ENCODE measurements at regions not wholly inside any gene's neighbourhood (a gene's known extent, or its start where the extent isn't known, plus 50 kb on each side); places are given as distances from the start of the nearest gene placed in this dataset.

DNA sequence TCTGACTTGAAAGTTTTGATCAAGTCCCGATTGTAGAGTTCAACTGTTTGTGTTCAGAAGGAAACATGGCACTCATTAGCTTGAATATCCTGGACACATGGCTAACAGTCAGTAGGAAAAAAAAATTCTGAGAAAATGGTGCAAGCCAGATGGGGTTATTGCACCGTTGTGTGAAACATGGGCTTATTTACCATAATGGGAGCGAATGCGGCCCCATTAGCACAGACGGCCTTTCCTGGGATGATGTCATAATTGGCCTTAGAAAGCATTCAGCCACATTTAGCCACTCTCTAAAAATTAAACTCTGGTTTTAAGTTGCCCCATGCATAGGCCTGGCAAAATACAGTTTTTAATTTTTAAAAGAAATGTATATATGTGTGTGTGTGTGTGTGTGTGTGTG, 112.1 kb downstream of the IRX2 start:
- no peak for DNase-seq
- Mint-ChIP-seq H3K36me3 (ENCODE audit: low read depth) (no peaks in the 10 kb centered on the region), H3K27ac (no peak overlapping the region), H3K27me3 (no peaks in the 10 kb centered on the region), H3K9me3 (no peaks in the 10 kb centered on the region), H3K4me3 (no peak overlapping the region), H3K4me1 (no peaks in the 10 kb centered on the region)
- intact Hi-C loops (cut with micrococcal nuclease) = no loop called here

DNA sequence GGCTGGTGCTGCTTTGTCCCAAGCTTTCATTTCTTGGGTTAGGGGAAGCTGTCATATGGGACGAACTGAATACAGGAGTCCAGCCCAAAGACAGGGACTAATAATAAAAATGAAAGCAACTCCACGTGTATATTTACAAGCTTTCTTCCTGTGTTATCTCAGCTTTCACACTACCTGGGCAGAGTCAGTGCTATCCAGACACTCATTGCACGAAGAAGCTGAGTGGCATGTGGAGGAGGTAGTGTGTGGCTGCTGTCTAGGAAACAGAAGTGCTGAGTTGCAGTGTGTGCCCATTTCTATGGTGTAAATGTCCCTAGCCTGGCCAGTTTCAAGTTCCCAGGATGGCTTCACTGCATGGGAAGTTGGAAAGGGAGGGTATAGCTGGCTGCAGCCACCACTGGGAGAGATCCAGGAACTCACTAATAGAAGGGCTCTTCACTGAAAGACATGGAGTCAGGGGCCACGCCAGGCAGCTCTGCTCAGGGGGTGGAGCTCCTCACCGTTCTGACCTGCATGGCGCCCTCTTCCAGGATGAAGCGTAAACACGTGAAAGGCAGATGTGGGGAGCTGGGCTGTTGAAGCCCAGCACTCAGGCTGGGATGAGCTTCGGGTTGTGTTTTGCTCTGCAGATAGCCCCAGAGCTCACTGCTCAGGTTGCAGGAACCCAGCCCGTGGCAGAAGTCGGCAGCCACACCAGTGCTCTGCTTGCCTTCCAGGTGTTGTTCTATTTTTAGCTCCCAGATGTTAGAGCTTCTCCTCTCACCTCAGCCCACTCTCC, 116.9 kb downstream of the IRX2 start:
- H3K27ac Mint-ChIP-seq = no peak overlapping the region

DNA sequence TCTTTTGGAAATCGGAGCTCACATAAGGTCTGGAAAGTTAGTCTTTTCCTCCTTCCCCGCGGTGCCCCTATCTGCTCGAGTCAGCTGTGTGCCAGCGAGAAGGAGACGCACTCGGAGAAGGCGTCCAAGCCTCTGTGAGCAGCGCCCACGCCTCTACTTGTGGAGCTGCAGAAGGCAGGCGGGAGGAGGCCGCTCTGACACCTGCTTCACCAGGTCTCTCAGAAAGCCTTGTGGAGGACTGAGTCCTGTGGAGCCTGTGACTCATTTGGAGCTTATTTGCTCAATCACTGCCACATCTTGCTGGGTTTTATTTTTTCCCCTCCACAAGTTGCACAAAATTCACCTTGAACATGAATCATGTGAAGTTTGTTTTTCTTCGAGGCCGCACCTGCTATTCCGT, 117.5 kb downstream of the IRX2 start:
- H3K27ac Mint-ChIP-seq = no peak overlapping the region
- H3K4me1 Mint-ChIP-seq = no peaks in the 10 kb centered on the region

More for the DNA sequence above, 116.9 kb downstream of the IRX2 start:
- no peak for DNase-seq
- H3K36me3 Mint-ChIP-seq (ENCODE audit: low read depth) = no peaks in the 10 kb centered on the region
- H3K27me3 Mint-ChIP-seq = no peaks in the 10 kb centered on the region
- no peak overlapping the region for H3K4me3 Mint-ChIP-seq
- no peaks in the 10 kb centered on the region for H3K4me1 Mint-ChIP-seq
- intact Hi-C loops (cut with micrococcal nuclease) = no loop called here
- H3K9me3 Mint-ChIP-seq = no peaks in the 10 kb centered on the region

DNA sequence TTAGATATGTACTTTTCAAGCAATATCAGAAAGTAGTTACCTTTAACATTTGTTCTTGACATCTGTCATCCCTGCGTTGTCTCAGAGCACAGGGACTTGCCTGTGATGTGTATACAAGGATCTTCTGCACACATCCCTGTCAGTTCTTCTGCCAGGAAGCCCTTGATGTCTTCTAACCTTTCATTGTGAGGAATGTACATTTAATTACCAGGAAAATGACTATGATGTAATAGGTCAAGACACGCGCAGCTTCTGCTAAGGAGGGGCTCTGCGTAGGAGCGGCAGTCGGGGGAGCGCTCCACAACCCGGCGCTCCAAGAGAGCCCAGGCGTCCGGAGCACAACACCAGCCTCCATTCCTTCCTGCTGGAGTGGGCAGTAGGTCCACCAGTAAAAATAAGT, 119.7 kb downstream of the IRX2 start:
- H3K9me3 Mint-ChIP-seq = no peaks in the 10 kb centered on the region
- H3K4me3 Mint-ChIP-seq = no peak overlapping the region
- H3K27me3 Mint-ChIP-seq = no peaks in the 10 kb centered on the region
- no peaks in the 10 kb centered on the region for H3K4me1 Mint-ChIP-seq
- DNase-seq = no peak
- intact Hi-C loops (cut with micrococcal nuclease) = no loop called here
- no peaks in the 10 kb centered on the region for H3K36me3 Mint-ChIP-seq (ENCODE audit: low read depth)
- no peak overlapping the region for H3K27ac Mint-ChIP-seq

More for the DNA sequence above, 117.5 kb downstream of the IRX2 start:
- DNase-seq = no peak
- no peak overlapping the region for H3K4me3 Mint-ChIP-seq
- H3K36me3 Mint-ChIP-seq (ENCODE audit: low read depth) = no peaks in the 10 kb centered on the region
- intact Hi-C loops (cut with micrococcal nuclease) = no loop called here
- no peaks in the 10 kb centered on the region for H3K27me3 Mint-ChIP-seq
- no peaks in the 10 kb centered on the region for H3K9me3 Mint-ChIP-seq

DNA sequence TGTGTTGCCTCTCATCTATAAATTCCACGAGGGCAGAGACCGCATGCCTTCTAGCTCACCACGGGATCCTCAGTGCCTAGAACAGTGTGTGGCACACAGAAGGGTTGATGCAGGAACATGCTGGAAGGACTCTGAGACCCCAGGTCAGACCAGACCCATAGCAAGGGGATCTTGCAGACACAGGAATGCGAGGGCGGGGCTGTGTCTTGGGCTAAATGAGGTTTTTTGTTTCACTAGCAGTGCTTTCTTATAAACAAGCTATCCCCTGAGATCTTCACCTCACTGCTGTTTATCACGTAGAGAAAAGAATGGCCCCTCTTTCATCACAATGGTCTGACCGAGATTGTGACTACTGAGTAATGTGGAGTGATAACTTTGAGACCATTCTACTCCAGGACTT, 122.4 kb downstream of the IRX2 start:
- Mint-ChIP-seq H3K4me1 (no peaks in the 10 kb centered on the region), H3K27me3 (no peaks in the 10 kb centered on the region), H3K4me3 (no peak overlapping the region), H3K27ac (no peak overlapping the region), H3K36me3 (ENCODE audit: low read depth) (no peaks in the 10 kb centered on the region), H3K9me3 (no peaks in the 10 kb centered on the region)
- DNase-seq = no peak
- intact Hi-C loops (cut with micrococcal nuclease) = no loop called here

DNA sequence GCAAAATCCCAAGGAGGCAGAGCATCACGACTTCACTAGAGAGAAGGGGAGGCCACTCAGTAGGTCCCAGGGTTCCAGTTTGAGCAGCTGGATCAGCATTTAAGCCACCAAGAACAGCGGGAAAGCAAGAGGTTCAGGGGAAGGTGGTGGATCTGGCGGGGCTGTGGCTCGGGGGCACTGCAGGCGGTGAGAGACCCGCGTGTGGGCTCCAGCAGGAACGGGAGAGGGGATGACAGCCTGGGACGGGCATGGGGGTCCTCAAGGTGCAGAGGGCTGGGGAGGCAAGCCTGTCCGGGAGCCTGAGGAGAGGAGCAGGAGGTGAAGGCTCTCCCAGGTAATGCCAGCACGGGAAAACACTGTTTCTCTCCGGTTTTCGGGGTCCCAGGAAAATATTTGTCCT, 123.6 kb downstream of the IRX2 start:
- Mint-ChIP-seq H3K4me1 (no peaks in the 10 kb centered on the region), H3K4me3 (no peak overlapping the region), H3K36me3 (ENCODE audit: low read depth) (no peaks in the 10 kb centered on the region), H3K9me3 (no peaks in the 10 kb centered on the region), H3K27ac (no peak overlapping the region), H3K27me3 (no peaks in the 10 kb centered on the region)
- no peak for DNase-seq
- intact Hi-C loops (cut with micrococcal nuclease) = no loop called here

DNA sequence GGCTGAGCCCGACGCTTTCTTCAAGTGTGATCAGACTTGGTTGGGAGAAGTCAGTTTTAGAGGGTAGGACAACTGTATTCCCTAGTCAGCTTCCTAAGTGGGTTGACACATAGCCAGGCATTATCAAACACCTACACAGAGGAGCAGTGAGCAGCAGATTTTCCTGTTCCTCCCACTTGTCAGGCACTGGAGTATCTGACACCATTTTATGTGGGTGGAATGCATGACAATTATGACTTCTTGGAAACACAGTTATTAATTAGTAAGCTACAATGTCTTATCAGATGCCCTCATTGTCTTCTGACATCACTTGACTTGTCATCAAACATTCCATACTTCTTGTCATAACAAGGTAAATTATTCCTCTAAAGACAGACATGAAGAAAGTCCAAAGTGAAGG, 124.9 kb downstream of the IRX2 start:
- no peak overlapping the region for H3K4me3 Mint-ChIP-seq
- DNase-seq = no peak
- no peaks in the 10 kb centered on the region for H3K27me3 Mint-ChIP-seq
- no peak overlapping the region for H3K27ac Mint-ChIP-seq
- H3K9me3 Mint-ChIP-seq = no peaks in the 10 kb centered on the region
- intact Hi-C loops (cut with micrococcal nuclease) = no loop called here
- no peaks in the 10 kb centered on the region for H3K4me1 Mint-ChIP-seq
- no peaks in the 10 kb centered on the region for H3K36me3 Mint-ChIP-seq (ENCODE audit: low read depth)

DNA sequence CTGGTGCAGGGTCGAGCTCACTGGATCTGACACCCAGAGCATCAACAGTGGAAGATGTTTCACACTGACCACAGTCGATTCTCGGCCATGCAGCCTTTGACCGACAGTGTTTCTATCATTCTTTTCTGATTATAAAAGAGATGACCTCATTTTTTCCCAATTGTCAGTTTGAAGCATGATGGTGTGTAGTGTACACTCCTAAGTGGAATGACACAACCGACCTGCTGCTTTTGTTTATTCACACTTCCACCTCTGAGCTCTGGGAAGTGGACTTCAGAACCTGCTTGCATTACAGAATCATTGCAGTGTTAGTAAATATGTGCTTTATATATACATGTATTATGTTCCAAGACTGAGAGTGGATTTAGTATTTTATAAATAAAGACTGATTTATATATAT, 128.6 kb downstream of the IRX2 start:
- Mint-ChIP-seq H3K4me3 (no peak overlapping the region), H3K27ac (no peak overlapping the region), H3K9me3 (no peaks in the 10 kb centered on the region), H3K27me3 (no peaks in the 10 kb centered on the region), H3K4me1 (no peaks in the 10 kb centered on the region), H3K36me3 (ENCODE audit: low read depth) (no peaks in the 10 kb centered on the region)
- no peak for DNase-seq
- intact Hi-C loops (cut with micrococcal nuclease) = no loop called here

DNA sequence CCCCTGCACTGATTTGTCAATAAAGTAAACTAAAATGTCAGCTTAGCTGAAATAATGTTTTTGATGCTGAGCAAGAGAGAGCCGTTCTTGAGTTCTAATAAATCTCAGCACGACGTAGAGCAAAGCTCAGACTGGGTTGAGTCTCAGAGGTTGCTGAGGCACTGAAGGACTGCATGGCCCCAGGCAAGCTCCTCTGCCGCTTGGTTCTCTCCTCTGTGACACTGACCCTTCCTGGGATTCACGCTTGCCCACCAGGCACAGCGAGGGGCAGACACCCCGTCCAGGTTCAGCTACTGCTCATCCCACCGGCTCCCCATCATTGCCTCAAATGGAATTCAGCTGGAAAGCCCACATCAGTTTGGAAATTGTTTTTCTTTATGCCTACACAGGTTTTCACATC, 129.8 kb downstream of the IRX2 start:
- H3K9me3 Mint-ChIP-seq = no peaks in the 10 kb centered on the region
- H3K4me3 Mint-ChIP-seq = no peak overlapping the region
- H3K36me3 Mint-ChIP-seq (ENCODE audit: low read depth) = no peaks in the 10 kb centered on the region
- intact Hi-C loops (cut with micrococcal nuclease) = no loop called here
- no peaks in the 10 kb centered on the region for H3K4me1 Mint-ChIP-seq
- DNase-seq = no peak
- H3K27me3 Mint-ChIP-seq = no peaks in the 10 kb centered on the region
- no peak overlapping the region for H3K27ac Mint-ChIP-seq

DNA sequence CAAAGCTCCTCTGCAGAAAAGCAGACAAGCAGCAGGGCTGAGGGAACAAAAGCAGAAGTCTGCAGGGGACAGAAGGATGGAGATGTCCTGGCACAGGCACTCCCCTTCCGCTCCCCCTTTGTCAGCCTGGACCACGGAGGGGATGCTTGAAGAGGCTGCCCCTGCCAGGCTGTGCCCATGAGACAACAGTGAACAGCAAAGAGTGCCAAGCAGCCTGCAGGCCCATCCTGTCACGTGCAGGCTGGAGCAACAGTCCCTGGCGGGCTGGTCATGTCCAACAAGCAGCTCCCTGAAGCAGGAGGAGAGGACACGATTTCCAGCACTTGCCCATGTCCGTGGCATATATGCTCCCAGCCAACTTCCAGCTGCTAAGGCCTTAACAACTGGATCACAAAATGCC, 132.3 kb downstream of the IRX2 start:
- Mint-ChIP-seq H3K9me3 (no peaks in the 10 kb centered on the region), H3K27ac (no peak overlapping the region), H3K36me3 (ENCODE audit: low read depth) (no peaks in the 10 kb centered on the region), H3K4me3 (no peak overlapping the region), H3K4me1 (no peaks in the 10 kb centered on the region), H3K27me3 (no peaks in the 10 kb centered on the region)
- intact Hi-C loops (cut with micrococcal nuclease) = no loop called here
- DNase-seq = no peak

DNA sequence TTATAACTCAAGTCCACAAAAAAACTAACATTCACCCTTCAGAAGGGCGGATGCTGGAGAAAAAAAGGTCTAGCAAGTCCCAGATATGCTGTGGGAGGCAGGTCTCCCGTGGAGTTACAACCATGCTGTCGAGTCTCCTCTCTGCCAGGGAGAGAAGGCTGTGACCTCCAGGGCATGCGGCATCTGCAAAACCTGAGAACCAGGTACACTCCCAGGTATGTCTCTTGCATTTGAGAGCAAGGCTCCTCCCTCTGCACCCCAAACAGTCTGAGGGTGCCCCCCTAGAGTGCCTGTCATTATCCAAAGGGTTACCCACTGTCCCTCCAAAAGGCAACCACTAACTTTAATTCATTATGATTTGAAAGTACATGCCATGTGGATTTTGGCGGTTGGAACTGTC, 134.0 kb downstream of the IRX2 start:
- Mint-ChIP-seq H3K27me3 (no peaks in the 10 kb centered on the region), H3K27ac (no peak overlapping the region), H3K9me3 (peaks cover 3% of the 10 kb centered on the region), H3K36me3 (ENCODE audit: low read depth) (no peaks in the 10 kb centered on the region), H3K4me3 (no peak overlapping the region), H3K4me1 (no peaks in the 10 kb centered on the region)
- no peak for DNase-seq
- intact Hi-C loops (cut with micrococcal nuclease) = no loop called here

DNA sequence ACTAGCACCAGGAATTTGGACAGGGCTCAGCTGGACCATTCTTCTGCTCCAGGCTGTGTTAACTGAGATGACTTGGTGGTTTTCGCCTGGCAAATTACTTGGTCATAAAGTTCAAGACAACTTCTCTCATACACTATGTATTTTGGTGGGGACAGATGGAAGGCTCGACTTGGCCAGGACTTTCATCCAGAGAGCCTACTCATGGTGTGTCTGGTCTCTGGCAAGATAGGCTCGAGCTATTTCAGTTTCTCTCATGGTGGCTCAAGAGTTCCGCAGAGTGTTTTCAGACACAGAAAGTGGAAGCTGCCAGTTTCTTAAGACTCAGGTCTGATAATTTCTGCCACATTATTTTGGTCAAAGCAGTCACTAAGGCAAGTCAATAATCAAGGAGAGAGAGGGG, 135.6 kb downstream of the IRX2 start:
- Mint-ChIP-seq H3K27me3 (no peaks in the 10 kb centered on the region), H3K4me1 (no peaks in the 10 kb centered on the region), H3K9me3 (peaks cover 3% of the 10 kb centered on the region), H3K4me3 (no peak overlapping the region), H3K27ac (no peak overlapping the region), H3K36me3 (ENCODE audit: low read depth) (no peaks in the 10 kb centered on the region)
- intact Hi-C loops (cut with micrococcal nuclease) = no loop called here
- DNase-seq = no peak

DNA sequence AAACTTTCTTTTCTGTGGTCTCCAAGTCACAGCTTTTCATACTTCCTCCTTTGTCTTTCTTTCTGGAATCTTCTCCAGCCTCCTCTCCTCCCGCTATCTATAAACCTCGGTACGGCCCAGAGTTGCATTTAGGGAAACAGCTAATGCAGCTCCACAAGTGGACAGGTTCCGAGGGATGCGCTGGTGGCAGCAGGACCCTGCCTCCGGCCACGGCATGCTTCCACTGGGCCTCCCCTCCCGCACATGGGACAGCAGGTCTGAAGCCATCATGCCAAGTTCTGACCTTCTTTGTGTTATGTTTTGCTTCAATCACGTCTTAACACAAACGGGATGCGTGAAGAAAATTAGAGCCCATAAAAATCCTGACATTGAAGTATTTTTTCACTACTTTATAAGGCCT, 136.9 kb downstream of the IRX2 start:
- H3K27me3 Mint-ChIP-seq = no peaks in the 10 kb centered on the region
- H3K4me3 Mint-ChIP-seq = no peak overlapping the region
- intact Hi-C loops (cut with micrococcal nuclease) = no loop called here
- H3K36me3 Mint-ChIP-seq (ENCODE audit: low read depth) = no peaks in the 10 kb centered on the region
- no peaks in the 10 kb centered on the region for H3K4me1 Mint-ChIP-seq
- DNase-seq = no peak
- H3K27ac Mint-ChIP-seq = no peak overlapping the region
- H3K9me3 Mint-ChIP-seq = peaks cover 3% of the 10 kb centered on the region

DNA sequence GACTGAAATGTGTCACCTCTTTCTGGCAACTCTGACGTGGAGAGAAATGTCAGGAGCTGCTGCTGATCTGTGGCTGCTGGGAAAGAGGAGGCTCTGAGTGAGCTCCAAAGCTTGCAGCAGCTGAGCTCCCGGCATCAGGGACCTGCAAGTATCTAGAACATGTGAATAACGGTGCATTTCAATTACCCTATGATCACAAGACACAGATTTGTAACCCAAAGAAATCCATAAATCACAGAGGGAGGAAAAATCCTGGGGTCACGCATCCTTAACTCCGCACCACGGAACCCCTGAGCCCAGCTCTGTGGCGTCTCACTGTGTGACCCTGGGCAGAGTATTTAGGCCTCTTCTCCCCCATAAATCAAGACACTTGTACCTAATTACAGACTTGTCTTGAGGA, 139.8 kb downstream of the IRX2 start:
- Mint-ChIP-seq H3K27me3 (no peaks in the 10 kb centered on the region), H3K9me3 (peaks cover 6% of the 10 kb centered on the region), H3K27ac (no peak overlapping the region), H3K4me3 (no peak overlapping the region), H3K4me1 (no peaks in the 10 kb centered on the region), H3K36me3 (ENCODE audit: low read depth) (no peaks in the 10 kb centered on the region)
- intact Hi-C loops (cut with micrococcal nuclease) = no loop called here
- no peak for DNase-seq

DNA sequence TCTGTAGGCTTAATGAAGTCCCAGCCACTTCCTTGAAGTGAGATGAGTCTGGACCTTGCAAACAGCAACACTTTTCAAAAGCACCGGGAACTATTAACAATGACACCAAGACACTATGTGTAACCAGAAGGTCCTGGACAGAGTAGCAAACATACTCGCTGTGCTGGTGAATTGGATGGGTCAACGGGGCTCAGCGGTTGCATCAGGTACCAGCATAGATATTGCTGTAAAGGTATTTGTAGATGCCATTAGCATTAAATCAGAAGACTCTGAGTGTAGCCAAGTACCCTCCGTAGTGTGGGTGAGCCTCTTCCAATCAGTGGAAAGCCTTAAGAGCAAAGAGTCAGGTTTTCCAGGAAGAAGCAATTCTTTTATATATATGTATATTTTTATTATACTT, 140.5 kb downstream of the IRX2 start:
- Mint-ChIP-seq H3K36me3 (ENCODE audit: low read depth) (no peaks in the 10 kb centered on the region), H3K4me1 (no peaks in the 10 kb centered on the region), H3K27me3 (no peaks in the 10 kb centered on the region), H3K27ac (no peak overlapping the region), H3K4me3 (no peak overlapping the region), H3K9me3 (peaks cover 6% of the 10 kb centered on the region)
- no peak for DNase-seq
- intact Hi-C loops (cut with micrococcal nuclease) = no loop called here

Measured in activated CD4-positive, alpha-beta T cell treated with anti-CD3 and anti-CD28 coated beads, Interleukin-2, amount 10 ng/mL, durations not matched to agents 24 days and 14 days (primary cell).